NCI-H1092 treated with DMSO at 0.1 percent for 48 hours (cell line): ENCODE measurements at regions not wholly inside any gene's neighbourhood (a gene's known extent, or its start where the extent isn't known, plus 50 kb on each side); places are given as distances from the start of the nearest gene placed in this dataset.
"Not testable (repeated sequence)": the region's sequence is repeated elsewhere in the genome, so short reads cannot be mapped to it uniquely, and the experiment has no call there.

Source experiments
- DNase-seq: peaks from one replicate; lab custom pipeline; 2025; lab: John Stamatoyannopoulos, UW

DNA sequence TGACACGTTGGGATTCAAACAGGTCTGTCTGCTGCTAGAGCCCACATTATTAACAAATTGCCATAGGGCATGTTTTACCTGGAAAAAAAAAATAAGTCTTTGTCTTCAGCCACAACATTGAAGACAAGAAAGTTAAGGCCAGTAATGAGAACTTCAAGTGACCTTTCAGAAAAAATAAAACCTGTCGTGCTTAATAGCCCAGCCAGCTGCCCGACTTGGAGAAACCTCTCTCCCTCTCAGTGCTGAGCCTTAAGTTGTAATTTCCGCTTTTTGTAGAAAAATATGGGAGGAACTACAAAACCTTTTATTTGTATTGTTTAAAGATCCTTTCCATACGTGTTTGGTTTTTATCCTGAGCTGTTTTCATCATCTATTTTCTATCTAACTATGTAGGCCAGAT lies 454.3 kb upstream of the SLITRK6 start:
- DNase-seq, result not testable (repeated sequence)

DNA sequence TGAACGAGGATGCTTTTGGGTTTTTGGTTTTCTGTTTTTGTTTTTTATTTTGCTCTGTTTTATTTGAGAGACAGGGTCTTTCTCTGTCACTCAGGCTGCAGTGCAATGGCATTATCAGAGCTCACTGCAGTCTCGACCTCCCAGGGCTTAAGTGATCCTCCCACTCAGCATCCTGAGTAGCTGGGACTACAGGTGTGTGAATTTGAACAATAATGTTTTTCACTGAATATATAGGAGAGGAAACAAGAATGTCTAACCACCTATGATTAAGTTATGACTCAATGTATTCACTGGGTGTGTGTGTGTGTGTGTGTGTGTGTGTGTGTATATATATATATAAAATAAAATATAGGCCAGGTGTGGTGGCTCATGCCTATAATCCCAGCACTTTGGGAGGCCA lies 456.6 kb upstream of the SLITRK6 start:
- not testable (repeated sequence) for DNase-seq

GRCh38 chr13:86269511-86269910 lies 470.3 kb upstream of the SLITRK6 start:
- no peak for DNase-seq

DNA sequence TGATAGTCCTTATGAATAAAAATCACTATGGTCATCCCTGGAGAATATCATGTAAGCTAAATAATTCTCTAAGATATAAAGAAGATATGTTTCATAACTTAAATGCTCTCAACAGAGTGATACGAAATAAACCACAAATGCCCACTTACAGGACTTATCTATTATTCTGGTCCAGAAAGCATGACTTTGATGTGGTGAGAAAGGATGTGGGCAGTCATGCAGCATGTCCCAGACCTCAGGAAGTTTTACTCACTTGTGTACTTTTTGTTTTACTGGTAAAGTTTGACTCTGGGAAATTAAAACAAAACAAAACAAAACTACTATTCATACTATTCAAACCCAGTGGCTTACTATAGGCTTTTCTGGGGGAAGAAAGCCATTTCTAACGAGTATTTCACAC lies 483.2 kb upstream of the SLITRK6 start:
- no peak for DNase-seq

DNA sequence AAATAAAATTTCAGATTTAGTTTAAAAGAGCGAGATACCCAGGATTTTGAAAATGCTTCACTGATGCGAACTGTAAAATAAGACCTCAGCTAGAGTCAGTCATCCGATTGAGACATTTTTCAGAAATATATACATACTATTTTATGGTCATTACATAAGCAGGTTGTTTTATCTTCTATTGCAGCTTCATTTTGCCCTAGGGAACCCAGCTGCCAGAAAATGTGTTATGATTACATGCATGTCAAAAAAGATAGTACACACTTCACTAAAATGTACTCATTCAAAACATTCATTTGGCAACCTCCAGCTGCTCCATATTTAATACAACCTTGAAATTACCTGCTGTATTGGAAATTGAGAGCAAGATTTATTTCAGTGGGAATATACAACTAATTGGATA lies 483.8 kb upstream of the SLITRK6 start:
- DNase-seq, result peak; percentile 14

DNA sequence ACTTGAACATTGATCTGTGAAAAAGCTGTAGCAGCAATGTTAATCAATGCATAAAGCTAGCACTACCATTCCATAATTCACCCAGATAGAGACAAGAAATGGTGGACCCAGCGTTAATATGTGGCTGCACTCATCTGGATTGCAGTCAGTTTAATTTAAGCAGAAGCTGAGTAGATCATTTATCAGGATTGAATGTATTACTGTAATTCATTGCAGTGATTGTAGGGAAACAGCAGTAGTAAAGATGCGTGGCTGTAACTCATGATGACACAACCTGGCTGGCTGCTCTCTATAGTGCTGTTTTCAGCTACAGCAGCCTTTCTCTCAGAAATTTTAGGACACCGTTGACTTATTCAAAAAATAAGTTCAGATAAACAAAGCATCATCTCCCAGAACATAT lies 499.5 kb upstream of the SLITRK6 start:
- DNase-seq, result no peak

DNA sequence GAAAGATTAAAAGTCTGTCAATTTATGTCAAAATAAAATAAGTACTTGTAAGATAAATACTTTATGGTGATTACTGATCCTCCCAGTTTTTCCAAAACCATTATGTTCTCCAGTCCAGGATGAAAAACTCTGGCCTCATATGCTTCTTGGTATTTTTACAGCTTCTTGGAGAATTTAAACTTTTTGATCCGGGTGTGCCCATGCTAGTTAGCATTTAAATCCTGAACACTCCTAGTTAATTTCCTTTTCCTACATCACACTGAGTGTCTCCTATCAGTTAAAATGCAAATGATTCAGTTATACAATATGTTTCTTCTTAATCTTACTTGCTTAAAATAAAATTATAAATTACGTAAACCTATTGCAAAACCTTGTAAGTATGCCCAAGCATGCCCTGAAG lies 499.9 kb upstream of the SLITRK6 start:
- no peak for DNase-seq

DNA sequence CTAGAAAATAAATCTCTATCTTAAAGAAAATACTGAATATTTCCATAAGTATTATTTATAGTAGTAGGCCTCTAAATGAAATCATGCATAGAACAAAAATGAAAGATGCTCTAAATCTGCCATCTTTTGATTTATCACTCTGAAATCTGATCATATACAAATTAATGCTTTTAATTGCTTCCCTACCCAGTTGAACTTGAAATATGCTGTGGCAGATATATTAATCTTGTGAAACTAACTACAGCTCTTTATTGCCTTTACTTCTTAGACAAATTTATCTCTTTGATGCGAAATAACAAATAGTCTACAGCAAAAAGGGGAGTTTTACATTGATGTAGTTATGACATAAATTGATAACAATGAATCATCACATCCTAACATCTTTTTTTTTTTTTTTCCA lies 510.7 kb upstream of the SLITRK6 start:
- no peak for DNase-seq

DNA sequence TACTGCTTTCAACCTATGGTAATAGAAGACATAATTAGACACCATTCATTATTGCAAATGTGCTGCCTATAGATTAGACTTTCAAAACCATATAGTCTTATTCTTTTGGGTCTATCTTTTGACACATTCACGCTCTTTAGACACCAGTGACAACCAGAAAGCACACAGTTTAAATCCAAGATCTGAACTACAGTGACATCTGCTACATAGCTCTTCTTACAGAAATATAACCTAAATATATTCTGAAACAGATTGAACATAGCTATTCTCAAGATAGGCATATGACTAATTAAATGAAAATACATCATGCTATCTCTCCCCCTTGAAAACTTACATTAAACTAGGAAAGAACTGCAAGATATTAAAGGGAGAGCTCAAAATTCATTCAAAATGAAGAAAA lies 514.2 kb upstream of the SLITRK6 start:
- no peak for DNase-seq

DNA sequence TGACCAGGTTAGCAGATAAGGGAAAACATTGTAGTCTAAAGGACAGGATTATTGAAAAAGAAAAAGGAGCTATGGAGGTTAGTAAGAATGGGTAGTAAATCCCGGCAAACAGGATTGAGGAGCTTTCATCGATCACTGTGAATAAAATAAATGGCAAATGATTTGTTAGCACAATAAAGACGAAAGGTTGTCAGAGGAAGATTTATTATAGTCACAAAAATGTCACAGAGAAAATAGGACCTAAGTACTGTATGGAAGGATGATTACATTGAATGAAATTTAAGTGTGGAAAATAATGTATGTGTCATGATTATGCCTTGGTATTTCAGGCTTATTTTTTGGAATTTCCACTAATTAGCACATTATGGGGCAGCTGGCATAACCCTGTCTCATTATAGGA lies 519.2 kb upstream of the SLITRK6 start:
- no peak for DNase-seq

- no peak for DNase-seq
Measured at GRCh38 chr13:86324191-86324590, 525.0 kb upstream of the SLITRK6 start.

DNA sequence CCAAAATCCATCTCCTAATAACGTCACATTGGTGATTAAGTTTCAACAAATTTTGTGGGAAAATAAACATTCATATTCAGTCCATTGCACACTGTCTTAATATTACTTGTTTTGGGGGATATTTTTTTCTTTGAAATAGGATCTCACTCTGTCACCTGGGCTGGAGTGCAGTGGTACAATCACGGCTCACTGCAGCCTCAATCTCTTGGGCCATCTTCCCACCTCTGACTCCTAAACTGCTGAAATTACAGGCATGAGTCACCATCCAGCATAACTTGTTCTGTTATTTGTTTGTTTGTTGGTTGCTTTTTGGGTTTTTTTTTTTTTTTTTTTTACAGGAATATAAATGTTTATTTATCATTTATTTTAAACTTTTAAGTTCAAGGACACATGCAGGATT lies 556.1 kb upstream of the SLITRK6 start:
- no peak for DNase-seq

DNA sequence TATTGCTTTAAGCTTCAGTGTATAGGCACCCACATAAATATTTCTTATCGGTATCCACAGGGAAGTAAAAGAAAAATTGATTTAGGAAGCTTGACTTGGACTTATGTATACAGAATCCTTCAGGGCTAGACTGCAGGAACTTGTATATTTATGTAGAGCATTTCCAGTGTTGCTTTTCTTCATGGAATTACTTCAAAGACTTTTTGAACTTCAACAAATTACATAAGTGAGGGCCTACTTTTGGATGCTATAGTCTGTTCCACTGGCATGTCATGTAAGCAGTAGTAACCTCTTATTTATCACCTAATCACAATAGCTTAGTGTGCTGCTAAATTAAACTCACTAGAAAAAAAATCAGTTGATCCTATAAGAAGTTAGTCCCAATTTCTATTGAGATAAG lies 557.9 kb upstream of the SLITRK6 start:
- DNase-seq, result no peak

- not testable (repeated sequence) for DNase-seq
Measured at GRCh38 chr13:86363749-86364148, 564.5 kb upstream of the SLITRK6 start.

- no peak for DNase-seq
Measured at GRCh38 chr13:86368924-86369323, 569.7 kb upstream of the SLITRK6 start.

DNA sequence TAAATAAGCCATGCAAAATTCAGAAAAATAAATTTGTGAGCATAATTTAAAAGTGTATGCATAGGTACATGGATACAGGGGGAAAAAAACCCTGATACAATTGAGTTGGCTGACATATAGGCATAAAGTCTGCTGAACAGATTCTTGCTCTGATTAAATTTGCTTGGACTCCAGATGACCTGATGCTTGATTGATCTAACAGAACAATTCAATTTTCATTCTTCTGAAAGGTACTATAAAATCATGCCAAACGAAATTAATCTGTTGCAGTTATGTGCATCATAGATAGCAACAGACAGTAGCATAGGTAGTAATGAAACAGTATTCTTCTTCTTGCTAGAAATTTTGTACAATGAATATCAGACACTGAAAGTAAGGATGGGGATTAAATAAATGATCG lies 578.2 kb upstream of the SLITRK6 start:
- DNase-seq, result no peak

DNA sequence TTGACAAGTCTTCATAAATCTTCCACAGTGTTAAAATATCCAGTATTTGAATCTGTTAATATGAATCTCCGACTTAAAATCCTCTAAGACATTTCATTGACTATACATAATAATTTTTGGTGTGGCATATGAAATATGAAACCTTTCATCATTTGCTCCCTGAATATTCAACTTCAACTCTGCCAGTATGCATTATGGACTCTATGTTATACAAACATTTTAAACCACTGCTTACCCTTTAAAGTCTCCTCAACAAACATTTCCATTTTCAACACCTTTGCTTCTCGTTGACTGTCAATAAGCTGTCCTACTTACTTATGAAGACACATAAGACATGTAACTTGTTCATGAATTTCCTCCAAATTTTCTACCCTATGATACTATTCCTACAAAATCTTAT lies 579.4 kb upstream of the SLITRK6 start:
- DNase-seq, result no peak

- peak; percentile 94 for DNase-seq
Measured at GRCh38 chr13:86383151-86383550, 583.9 kb upstream of the SLITRK6 start.

GRCh38 chr13:86383561-86383960 lies 584.3 kb upstream of the SLITRK6 start:
- DNase-seq, result peak; percentile 94

DNA sequence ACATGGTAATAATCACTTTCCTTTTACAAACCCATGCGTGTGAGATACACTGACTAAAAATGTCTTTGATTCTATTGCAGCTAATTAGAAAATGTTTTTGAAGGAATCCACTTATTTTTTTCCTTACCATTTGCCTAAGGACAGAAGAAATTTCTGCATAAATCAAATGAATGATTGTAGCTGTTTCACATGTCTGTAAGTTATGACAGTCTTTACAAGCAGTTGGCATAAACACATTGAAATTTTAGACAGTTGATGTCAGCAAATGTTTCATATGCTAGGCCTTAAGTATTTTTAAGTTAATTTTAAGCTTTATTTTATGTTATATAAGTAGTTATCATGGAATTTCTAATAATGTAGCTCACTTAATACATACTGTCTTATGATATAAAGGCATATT lies 598.4 kb upstream of the SLITRK6 start:
- no peak for DNase-seq

- no peak for DNase-seq
Measured at GRCh38 chr13:86399572-86399971, 600.4 kb upstream of the SLITRK6 start.

DNA sequence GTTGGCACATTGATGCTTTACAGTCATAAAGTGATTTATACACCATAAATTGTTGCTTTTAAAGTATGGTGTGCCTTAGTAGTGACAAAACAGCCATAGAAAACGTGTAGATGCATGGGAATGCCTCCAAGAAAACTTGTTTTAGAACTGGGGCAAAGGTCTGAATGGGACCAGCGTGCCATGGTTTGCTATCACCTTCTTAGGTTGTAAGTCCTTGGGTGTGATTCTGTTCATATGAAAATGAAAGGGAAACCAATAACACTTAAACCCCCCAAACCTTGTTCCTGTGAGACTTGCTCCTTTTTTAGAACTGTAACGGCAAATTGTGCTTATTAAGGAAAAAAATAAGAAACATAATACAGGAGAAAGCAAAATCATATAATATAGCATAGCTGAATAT lies 603.3 kb upstream of the SLITRK6 start:
- no peak for DNase-seq

DNA sequence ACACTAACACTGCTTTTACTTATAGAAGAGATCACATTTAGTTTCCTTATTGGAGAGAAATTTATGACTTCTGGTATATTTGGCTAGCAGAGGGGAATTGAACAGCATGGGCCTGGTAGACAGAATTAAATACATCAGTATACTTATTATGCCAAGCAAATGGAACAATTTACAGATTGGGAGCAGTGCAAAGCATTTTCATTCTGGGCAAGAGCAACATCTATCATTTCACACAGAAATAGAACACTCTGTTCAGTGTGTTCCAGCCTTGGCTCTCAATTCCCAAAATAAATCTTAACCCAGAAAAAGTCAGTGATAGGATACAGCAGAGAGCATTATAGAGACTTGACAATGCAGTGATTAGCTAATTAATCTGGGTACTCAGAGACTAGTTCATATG lies 604.0 kb upstream of the SLITRK6 start:
- no peak for DNase-seq

- DNase-seq, result no peak
Measured at GRCh38 chr13:86409466-86410241, 610.4 kb upstream of the SLITRK6 start.
